Neuron (in vitro differentiated cells): ENCODE measurements at regions not wholly inside any gene's neighbourhood (a gene's known extent, or its start where the extent isn't known, plus 50 kb on each side); places are given as distances from the start of the nearest gene placed in this dataset.
"Not testable (repeated sequence)": the region's sequence is repeated elsewhere in the genome, so short reads cannot be mapped to it uniquely, and the experiment has no call there.

ENCODE experiments used
- H2AFZ ChIP-seq: one replicate; pipeline ENCODE4 v1.6.1; 2013; ENCODE audit warnings: low read depth, mild to moderate bottlenecking, inconsistent platforms, low read length, moderate library complexity
- H3K27me3 ChIP-seq: one replicate; pipeline ENCODE4 v1.6.1; 2013; ENCODE audit warnings: low read length; ENCODE audit not compliant: insufficient read depth
- H3K36me3 ChIP-seq: one replicate; pipeline ENCODE4 v1.6.1; 2013; ENCODE audit warnings: low read length; ENCODE audit not compliant: insufficient read depth
- H3K4me1 ChIP-seq: one replicate; pipeline ENCODE4 v1.6.1; 2013; ENCODE audit warnings: low read length; ENCODE audit not compliant: insufficient read depth
- H3K4me3 ChIP-seq: 2 replicates; pipeline ENCODE4 v1.5.1; 2013; ENCODE audit warnings: mild to moderate bottlenecking, low read length, moderate library complexity
- H3K9me3 ChIP-seq: one replicate; pipeline ENCODE4 v1.6.1; 2013; ENCODE audit warnings: low read length

GRCh38 chr14:84336433-84336832 lies 1193.5 kb upstream of the FLRT2 start:
- H3K27me3 ChIP-seq = no peaks in the 10 kb centered on the region
- H2AFZ ChIP-seq = no peak overlapping the region
- no peaks in the 10 kb centered on the region for H3K9me3 ChIP-seq
- H3K36me3 ChIP-seq = no peaks in the 10 kb centered on the region
- H3K4me1 ChIP-seq = no peaks in the 10 kb centered on the region
- H3K4me3 ChIP-seq = no peak overlapping the region

GRCh38 chr14:84340938-84341337 lies 1189.0 kb upstream of the FLRT2 start:
- Histone ChIP-seq H2AFZ (no peak overlapping the region), H3K36me3 (no peaks in the 10 kb centered on the region), H3K9me3 (no peaks in the 10 kb centered on the region), H3K27me3 (no peaks in the 10 kb centered on the region), H3K4me3 (no peak overlapping the region), H3K4me1 (no peaks in the 10 kb centered on the region)

- H3K4me1 ChIP-seq, H3K4me3 ChIP-seq, H3K27me3 ChIP-seq, H2AFZ ChIP-seq, H3K36me3 ChIP-seq, H3K9me3 ChIP-seq: not testable (repeated sequence)
Measured at GRCh38 chr14:84341867-84342266, 1188.1 kb upstream of the FLRT2 start.

- H2AFZ ChIP-seq = no peak overlapping the region
- no peaks in the 10 kb centered on the region for H3K36me3 ChIP-seq
- no peaks in the 10 kb centered on the region for H3K9me3 ChIP-seq
- no peaks in the 10 kb centered on the region for H3K4me1 ChIP-seq
- H3K27me3 ChIP-seq = no peaks in the 10 kb centered on the region
- H3K4me3 ChIP-seq = no peak overlapping the region
Measured at GRCh38 chr14:84343656-84344055, 1186.3 kb upstream of the FLRT2 start.

GRCh38 chr14:84351646-84352045 lies 1178.3 kb upstream of the FLRT2 start:
- Histone ChIP-seq H3K4me3 (no peak overlapping the region), H3K9me3 (no peaks in the 10 kb centered on the region), H3K4me1 (no peaks in the 10 kb centered on the region), H2AFZ (no peak overlapping the region), H3K27me3 (no peaks in the 10 kb centered on the region), H3K36me3 (no peaks in the 10 kb centered on the region)

- no peaks in the 10 kb centered on the region for H3K9me3 ChIP-seq
- H3K27me3 ChIP-seq = no peaks in the 10 kb centered on the region
- H3K4me3 ChIP-seq = no peak overlapping the region
- no peak overlapping the region for H2AFZ ChIP-seq
- no peaks in the 10 kb centered on the region for H3K4me1 ChIP-seq
- H3K36me3 ChIP-seq = no peaks in the 10 kb centered on the region
Measured at GRCh38 chr14:84361476-84361875, 1168.5 kb upstream of the FLRT2 start.

- Histone ChIP-seq H3K9me3 (no peaks in the 10 kb centered on the region), H3K4me3 (no peak overlapping the region), H3K4me1 (no peaks in the 10 kb centered on the region), H2AFZ (no peak overlapping the region), H3K27me3 (no peaks in the 10 kb centered on the region), H3K36me3 (no peaks in the 10 kb centered on the region)
Measured at GRCh38 chr14:84375235-84375634, 1154.7 kb upstream of the FLRT2 start.

GRCh38 chr14:84390010-84390409 lies 1139.9 kb upstream of the FLRT2 start:
- Histone ChIP-seq H3K27me3 (no peaks in the 10 kb centered on the region), H3K4me1 (no peaks in the 10 kb centered on the region), H2AFZ (no peak overlapping the region), H3K9me3 (no peaks in the 10 kb centered on the region), H3K4me3 (no peak overlapping the region), H3K36me3 (no peaks in the 10 kb centered on the region)

- H2AFZ ChIP-seq = no peak overlapping the region
- H3K27me3 ChIP-seq = no peaks in the 10 kb centered on the region
- H3K4me3 ChIP-seq = no peak overlapping the region
- peaks cover 4% of the 10 kb centered on the region for H3K4me1 ChIP-seq
- H3K36me3 ChIP-seq = no peaks in the 10 kb centered on the region
- no peaks in the 10 kb centered on the region for H3K9me3 ChIP-seq
Measured at GRCh38 chr14:84397631-84398030, 1132.3 kb upstream of the FLRT2 start.

- Histone ChIP-seq H3K36me3 (no peaks in the 10 kb centered on the region), H3K4me1 (peaks cover 4% of the 10 kb centered on the region), H3K27me3 (no peaks in the 10 kb centered on the region), H3K9me3 (no peaks in the 10 kb centered on the region), H3K4me3 (no peak overlapping the region), H2AFZ (no peak overlapping the region)
Measured at GRCh38 chr14:84399296-84399910, 1130.5 kb upstream of the FLRT2 start.

- no peaks in the 10 kb centered on the region for H3K27me3 ChIP-seq
- H3K4me1 ChIP-seq = peaks cover 6% of the 10 kb centered on the region
- no peak overlapping the region for H2AFZ ChIP-seq
- H3K9me3 ChIP-seq = no peaks in the 10 kb centered on the region
- H3K36me3 ChIP-seq = no peaks in the 10 kb centered on the region
- no peak overlapping the region for H3K4me3 ChIP-seq
Measured at GRCh38 chr14:84401631-84402030, 1128.3 kb upstream of the FLRT2 start.

GRCh38 chr14:84403585-84403984 lies 1126.4 kb upstream of the FLRT2 start:
- Histone ChIP-seq H2AFZ (no peak overlapping the region), H3K4me1 (peaks cover 3% of the 10 kb centered on the region), H3K4me3 (no peak overlapping the region), H3K27me3 (no peaks in the 10 kb centered on the region), H3K36me3 (no peaks in the 10 kb centered on the region), H3K9me3 (no peaks in the 10 kb centered on the region)

GRCh38 chr14:84404246-84404645 lies 1125.7 kb upstream of the FLRT2 start:
- no peaks in the 10 kb centered on the region for H3K9me3 ChIP-seq
- no peak overlapping the region for H3K4me3 ChIP-seq
- H3K27me3 ChIP-seq = no peaks in the 10 kb centered on the region
- no peak overlapping the region for H2AFZ ChIP-seq
- no peaks in the 10 kb centered on the region for H3K36me3 ChIP-seq
- peaks cover 3% of the 10 kb centered on the region for H3K4me1 ChIP-seq

- Histone ChIP-seq H2AFZ (no peak overlapping the region), H3K4me3 (no peak overlapping the region), H3K36me3 (no peaks in the 10 kb centered on the region)
Measured at GRCh38 chr14:84409435-84409834, 1120.5 kb upstream of the FLRT2 start.

More at GRCh38 chr14:84409435-84409834, 1120.5 kb upstream of the FLRT2 start:
- Histone ChIP-seq H3K27me3 (no peaks in the 10 kb centered on the region), H3K9me3 (no peaks in the 10 kb centered on the region), H3K4me1 (peaks cover 3% of the 10 kb centered on the region)
